HCT116 (cell line): ENCODE measurements at regions not wholly inside any gene's neighbourhood (a gene's known extent, or its start where the extent isn't known, plus 50 kb on each side); places are given as distances from the start of the nearest gene placed in this dataset.

ENCODE experiments used
- ATAC-seq: fragments of 200-7000 bp; cut with Tn5 transposase; 2 replicates; pipeline ENCODE4 v1.9.1; 2020; ENCODE audit warnings: mild to moderate bottlenecking, moderate library complexity
- BruUV-seq: library from RNA; stranded (reverse); fragments of 400-500 nt; replicated peaks from 2 replicates; lab custom pipeline; 2021; lab: Mats Ljungman, UMichigan
- CTCF ChIA-PET: fragments of 300-600 bp; sonication (Branson Sonifier 250); formaldehyde crosslinking; loops from one replicate; lab custom pipeline; 2021; ENCODE audit warnings: antibody characterized with exemption; lab: Charles Lee
- POLR2A ChIA-PET: fragments of 300-600, 350-600 bp; sonication (Branson Sonifier 250); formaldehyde crosslinking; loops from one replicate; lab custom pipeline; 2021; ENCODE audit warnings: antibody characterized with exemption; lab: Charles Lee
- RAD21 ChIA-PET, 2 experiments: fragments of 300-600 bp; sonication (Branson Sonifier 250); formaldehyde crosslinking; loops; one replicate each; lab custom pipeline; 2023; ENCODE audit warnings: low total read pairs in 2 of 2; ENCODE audit not compliant: uncharacterized antibody in 2 of 2, unreplicated experiment in 2 of 2, low non-redundant PET in 1 of 2; lab: Charles Lee
- DNase-seq: peaks from one replicate; pipeline ENCODE4 v3.0.0-alpha.2; 2010; ENCODE audit warnings: low read depth, low spot score
- H2AFZ ChIP-seq: fragments of 200-600 bp; shearing (Covaris generic), sonication (generic); 2 replicates; pipeline ENCODE4 v1.6.1; 2017; ENCODE audit warnings: low read depth, mixed run types, mixed read lengths, antibody characterized with exemption, low read length; ENCODE audit not compliant: poor library complexity, severe bottlenecking
- H3K27ac ChIP-seq: 2 replicates; pipeline ENCODE4 v1.5.1; 2012; ENCODE audit warnings: low read depth, low read length
- H3K27me3 ChIP-seq: fragments of 200-600 bp; sonication (generic); 2 replicates; pipeline ENCODE4 v1.6.1; 2016; ENCODE audit warnings: mixed run types, low read length, mixed read lengths; ENCODE audit not compliant: insufficient read depth
- H3K36me3 ChIP-seq, 2 experiments: fragments of 200-500 bp in 1 of 2; fragments of 200-600 bp in 1 of 2; sonication (Bioruptor generic) in 1 of 2; sonication (generic) in 1 of 2; 2 replicates each; pipeline versions ENCODE4 v1.5.1 to v1.6.1; 2014 to 2016; ENCODE audit warnings: low read length in 2 of 2, inconsistent platforms in 1 of 2, mixed read lengths in 1 of 2, mixed run types in 1 of 2; ENCODE audit not compliant: insufficient read depth in 2 of 2, control insufficient read depth in 1 of 2
- H3K4me1 ChIP-seq, 2 experiments: fragments of 200-600 bp in 1 of 2; sonication (generic) in 1 of 2; 2 replicates each; pipeline versions ENCODE4 v1.5.1 to v1.6.1; 2012 to 2017; ENCODE audit warnings: low read length in 2 of 2, inconsistent platforms in 1 of 2, mild to moderate bottlenecking in 1 of 2, mixed read lengths in 1 of 2, mixed run types in 1 of 2, moderate library complexity in 1 of 2; ENCODE audit not compliant: insufficient read depth in 2 of 2, control insufficient read depth in 1 of 2
- H3K4me2 ChIP-seq: fragments of 200-600 bp; sonication (generic); 2 replicates; pipeline ENCODE4 v1.6.1; 2017; ENCODE audit warnings: mixed run types, low read length, mixed read lengths
- H3K4me3 ChIP-seq, 2 experiments: fragments of 200-600 bp in 1 of 2; sonication (generic) in 1 of 2; replicated peaks in 1 of 2; 2 replicates each; pipeline ENCODE4 v1.5.1; 2011 to 2016; ENCODE audit warnings: low read length in 2 of 2, control low read depth in 1 of 2, low read depth in 1 of 2, mild to moderate bottlenecking in 1 of 2, mixed read lengths in 1 of 2, mixed run types in 1 of 2
- H3K79me2 ChIP-seq: fragments of 200-600 bp; sonication (generic); 2 replicates; pipeline ENCODE4 v1.6.1; 2017; ENCODE audit warnings: mild to moderate bottlenecking, mixed run types, low read length, moderate library complexity, mixed read lengths; ENCODE audit not compliant: insufficient read depth
- H3K9ac ChIP-seq: fragments of 200-600 bp; sonication (generic); 2 replicates; pipeline ENCODE4 v1.6.1; 2016; ENCODE audit warnings: low read length, mixed read lengths
- H3K9me2 ChIP-seq: fragments of 200-600 bp; sonication (generic), shearing (Covaris generic); 2 replicates; pipeline ENCODE4 v1.6.1; 2017; ENCODE audit warnings: mixed run types, mild to moderate bottlenecking, moderate library complexity; ENCODE audit not compliant: insufficient read depth
- H3K9me3 ChIP-seq, 2 experiments: fragments of 200-500 bp in 1 of 2; fragments of 200-600 bp in 1 of 2; sonication (Bioruptor generic) in 1 of 2; sonication (generic) in 1 of 2; 2 replicates each; pipeline ENCODE4 v1.6.1; 2014 to 2017; ENCODE audit warnings: low read length in 2 of 2, mixed read lengths in 2 of 2, inconsistent platforms in 1 of 2, low read depth in 1 of 2, mild to moderate bottlenecking in 1 of 2, mixed run types in 1 of 2, moderate library complexity in 1 of 2; ENCODE audit not compliant: control insufficient read depth in 1 of 2, insufficient read depth in 1 of 2
- H4K20me1 ChIP-seq: fragments of 200-600 bp; sonication (generic), shearing (Covaris generic); 2 replicates; pipeline ENCODE4 v1.6.1; 2017; ENCODE audit warnings: mixed run types, mild to moderate bottlenecking, moderate library complexity; ENCODE audit not compliant: insufficient read depth
- CBX3 ChIP-seq: IDR thresholded peaks from 2 replicates; pipeline ENCODE4 v1.6.1; 2012; ENCODE audit warnings: low read depth
- ELF1 ChIP-seq: IDR thresholded peaks from 2 replicates; pipeline ENCODE4 v1.6.1; 2012; ENCODE audit warnings: low read depth, borderline replicate concordance
- FOSL1 ChIP-seq: IDR thresholded peaks from 2 replicates; pipeline ENCODE4 v1.6.1; 2012; ENCODE audit warnings: low read depth
- JUND ChIP-seq: IDR thresholded peaks from 2 replicates; pipeline ENCODE4 v1.6.1; 2012
- POLR2A ChIP-seq: IDR thresholded peaks from 2 replicates; pipeline ENCODE4 v1.7.0; 2011; ENCODE audit warnings: borderline replicate concordance; ENCODE audit not compliant: insufficient read depth, insufficient read length; ENCODE audit errors: extremely low read depth
- RAD21 ChIP-seq: IDR thresholded peaks from 2 replicates; pipeline ENCODE4 v1.6.1; 2012; ENCODE audit warnings: low read depth, mild to moderate bottlenecking
- REST ChIP-seq: IDR thresholded peaks from 2 replicates; pipeline ENCODE4 v1.6.1; 2012; ENCODE audit warnings: low read depth
- SIN3A ChIP-seq: IDR thresholded peaks from 2 replicates; pipeline ENCODE4 v1.6.1; 2012; ENCODE audit warnings: low read depth
- ZFX ChIP-seq: fragments of 450-650 bp; IDR thresholded peaks from 2 replicates; pipeline ENCODE4 v1.6.1; 2017
- ZNF274 ChIP-seq: fragments of 200-500 bp; sonication (Bioruptor generic); IDR thresholded peaks from 2 replicates; pipeline ENCODE4 v1.6.1; 2014; ENCODE audit warnings: mild to moderate bottlenecking, low read depth, low read length, inconsistent platforms
- intact Hi-C: fragments of 100-400 bp; cut with micrococcal nuclease; formaldehyde crosslinking; loops from 2 replicates; pipeline ENCODE4 v1.10.0; 2022
- TF ChIP-seq, protein P1 (sequence below), 3 experiments: fragments of 200-600 bp in 1 of 3; sonication (generic) in 1 of 3; IDR thresholded peaks in 2 of 3; conservative IDR thresholded peaks in 1 of 3; 2 replicates each; pipeline ENCODE4 v1.5.1; 2012 to 2017; ENCODE audit warnings: low read depth in 2 of 3, low read length in 2 of 3, antibody characterized with exemption in 1 of 3, borderline replicate concordance in 1 of 3, control low read depth in 1 of 3, mild to moderate bottlenecking in 1 of 3, mixed read lengths in 1 of 3, mixed run types in 1 of 3, moderate library complexity in 1 of 3; ENCODE audit not compliant: insufficient read depth in 1 of 3

DNA sequence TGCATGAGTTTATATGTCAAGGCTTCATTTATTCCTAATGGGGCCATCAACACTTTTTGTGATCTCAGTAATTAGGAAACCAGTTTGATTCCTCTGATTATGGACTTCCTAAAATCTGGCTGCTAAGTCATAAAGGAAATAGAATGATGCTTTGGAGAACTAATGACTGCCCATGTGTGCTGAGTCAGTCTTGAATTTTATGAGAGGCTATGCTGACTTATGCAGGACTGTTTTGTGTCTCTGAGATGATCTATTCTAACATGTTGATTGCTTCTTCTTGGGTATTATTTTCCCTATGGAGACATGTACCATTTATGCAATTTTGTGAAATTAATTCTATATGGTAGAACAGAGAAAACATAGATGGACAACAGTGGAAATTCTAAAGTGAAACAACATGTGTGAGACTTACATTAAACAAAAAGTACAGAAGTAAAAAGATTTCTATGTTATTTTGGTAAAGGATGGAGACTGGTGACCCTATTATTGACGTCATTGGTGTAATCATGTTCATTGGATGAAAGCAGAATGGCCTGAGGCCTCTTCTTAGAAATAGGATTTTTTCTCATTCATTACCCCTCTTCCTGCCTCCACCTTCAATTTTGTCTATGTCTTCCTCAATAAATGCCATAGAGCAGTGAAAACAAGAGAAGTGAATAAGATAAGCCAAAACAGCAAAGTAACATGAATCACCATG lies 1658.2 kb upstream of the PIK3C3 start (continued):
- TF ChIP-seq ELF1: no peak
- no peak for TF ChIP-seq SIN3A
- TF ChIP-seq FOSL1: no peak
- TF ChIP-seq ZNF274: no peak
- no peak for TF ChIP-seq CBX3
- no peak for TF ChIP-seq POLR2A
- TF ChIP-seq, all 23 proteins: peak for 0

GRCh38 chr18:40292985-40293710 lies 1661.9 kb upstream of the PIK3C3 start:
- Histone ChIP-seq H3K27ac (no peak overlapping the region), H3K9me2 (no peaks in the 10 kb centered on the region), H2AFZ (no peak overlapping the region), H3K4me2 (no peak overlapping the region), H3K4me3 (no peak overlapping the region), H3K4me1 (no peaks in the 10 kb centered on the region), H3K9ac (no peak overlapping the region), H3K36me3 (no peaks in the 10 kb centered on the region), H4K20me1 (no peaks in the 10 kb centered on the region), H3K79me2 (no peaks in the 10 kb centered on the region), H3K9me3 (peaks cover 0 to 4% of the 10 kb centered on the region in 2 experiments; a peak in 1 of 4 replicates), H3K27me3 (no peaks in the 10 kb centered on the region)
- POLR2A ChIA-PET: no interaction called here
- CTCF ChIA-PET: no interaction called here
- no TSS peak for BruUV-seq
- RAD21 ChIA-PET: no interaction called here
- no peak for DNase-seq
- intact Hi-C loops: loop anchor here (10.0 kb wide), 1 partner anchor 708 kb away; no protein-coding TSS in a partner anchor
- no peak for ATAC-seq
- no peak for TF ChIP-seq REST
- TF ChIP-seq ZNF274: no peak
- no peak for TF ChIP-seq FOSL1
- TF ChIP-seq ZFX: no peak
- TF ChIP-seq ELF1: no peak
- TF ChIP-seq, protein P1, sequence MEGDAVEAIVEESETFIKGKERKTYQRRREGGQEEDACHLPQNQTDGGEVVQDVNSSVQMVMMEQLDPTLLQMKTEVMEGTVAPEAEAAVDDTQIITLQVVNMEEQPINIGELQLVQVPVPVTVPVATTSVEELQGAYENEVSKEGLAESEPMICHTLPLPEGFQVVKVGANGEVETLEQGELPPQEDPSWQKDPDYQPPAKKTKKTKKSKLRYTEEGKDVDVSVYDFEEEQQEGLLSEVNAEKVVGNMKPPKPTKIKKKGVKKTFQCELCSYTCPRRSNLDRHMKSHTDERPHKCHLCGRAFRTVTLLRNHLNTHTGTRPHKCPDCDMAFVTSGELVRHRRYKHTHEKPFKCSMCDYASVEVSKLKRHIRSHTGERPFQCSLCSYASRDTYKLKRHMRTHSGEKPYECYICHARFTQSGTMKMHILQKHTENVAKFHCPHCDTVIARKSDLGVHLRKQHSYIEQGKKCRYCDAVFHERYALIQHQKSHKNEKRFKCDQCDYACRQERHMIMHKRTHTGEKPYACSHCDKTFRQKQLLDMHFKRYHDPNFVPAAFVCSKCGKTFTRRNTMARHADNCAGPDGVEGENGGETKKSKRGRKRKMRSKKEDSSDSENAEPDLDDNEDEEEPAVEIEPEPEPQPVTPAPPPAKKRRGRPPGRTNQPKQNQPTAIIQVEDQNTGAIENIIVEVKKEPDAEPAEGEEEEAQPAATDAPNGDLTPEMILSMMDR (IDR thresholded peaks at IDR 0.05 in 2 of 3, conservative IDR thresholded peaks at IDR 0.05 in 1 of 3; ENCODE audit: borderline replicate concordance in 1 of 3, insufficient read depth in 1 of 3, low read depth in 2 of 3, low read length in 2 of 3): peak in 1 of 3 experiments; percentile 22; a peak in 2 of 6 replicates
- TF ChIP-seq JUND: no peak
- TF ChIP-seq RAD21: peak; percentile 32
